Tibial nerve (tissue), 3 donors: ENCODE measurements at regions not wholly inside any gene's neighbourhood (a gene's known extent, or its start where the extent isn't known, plus 50 kb on each side); places are given as distances from the start of the nearest gene placed in this dataset.

Experiments used
- POLR2A ChIP-seq, 2 donors: fragments of 450-650 bp; IDR thresholded peaks; one replicate each; pipeline ENCODE4 v1.6.1; 2017; ENCODE audit warnings: antibody characterized with exemption in 2 of 2, mild to moderate bottlenecking in 2 of 2, moderate library complexity in 2 of 2
- TF ChIP-seq, protein P1 (sequence below), 5 experiments: fragments of 200-600 bp in 3 of 5; fragments of 450-650 bp in 2 of 5; sonication (generic) in 3 of 5; IDR thresholded peaks; one replicate each; pipeline ENCODE4 v1.5.1; 2016 to 2019; ENCODE audit warnings: antibody characterized with exemption in 5 of 5, mild to moderate bottlenecking in 3 of 5, moderate library complexity in 2 of 5

- TF ChIP-seq POLR2A (IDR thresholded peaks at IDR 0.05), result no peak
- TF ChIP-seq, protein P1, sequence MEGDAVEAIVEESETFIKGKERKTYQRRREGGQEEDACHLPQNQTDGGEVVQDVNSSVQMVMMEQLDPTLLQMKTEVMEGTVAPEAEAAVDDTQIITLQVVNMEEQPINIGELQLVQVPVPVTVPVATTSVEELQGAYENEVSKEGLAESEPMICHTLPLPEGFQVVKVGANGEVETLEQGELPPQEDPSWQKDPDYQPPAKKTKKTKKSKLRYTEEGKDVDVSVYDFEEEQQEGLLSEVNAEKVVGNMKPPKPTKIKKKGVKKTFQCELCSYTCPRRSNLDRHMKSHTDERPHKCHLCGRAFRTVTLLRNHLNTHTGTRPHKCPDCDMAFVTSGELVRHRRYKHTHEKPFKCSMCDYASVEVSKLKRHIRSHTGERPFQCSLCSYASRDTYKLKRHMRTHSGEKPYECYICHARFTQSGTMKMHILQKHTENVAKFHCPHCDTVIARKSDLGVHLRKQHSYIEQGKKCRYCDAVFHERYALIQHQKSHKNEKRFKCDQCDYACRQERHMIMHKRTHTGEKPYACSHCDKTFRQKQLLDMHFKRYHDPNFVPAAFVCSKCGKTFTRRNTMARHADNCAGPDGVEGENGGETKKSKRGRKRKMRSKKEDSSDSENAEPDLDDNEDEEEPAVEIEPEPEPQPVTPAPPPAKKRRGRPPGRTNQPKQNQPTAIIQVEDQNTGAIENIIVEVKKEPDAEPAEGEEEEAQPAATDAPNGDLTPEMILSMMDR (IDR thresholded peaks at IDR 0.05), result no peak
Measured at GRCh38 chr20:23294166-23294565, 56.4 kb upstream of the NXT1 start.
